Mesenchymal stem cell (in vitro differentiated cells and primary cell): ENCODE measurements at regions not wholly inside any gene's neighbourhood (a gene's known extent, or its start where the extent isn't known, plus 50 kb on each side); places are given as distances from the start of the nearest gene placed in this dataset.

Experiments used
- DNase-seq: peaks from one replicate; pipeline ENCODE4 v3.0.0-alpha.2; 2013
- H2AFZ ChIP-seq: one replicate; pipeline ENCODE4 v1.6.1; 2013; ENCODE audit warnings: low read depth, mild to moderate bottlenecking, control low read depth, inconsistent platforms, low read length, moderate library complexity
- H2AK5ac ChIP-seq: 2 replicates; pipeline ENCODE4 v1.6.1; 2013; ENCODE audit warnings: low read length, moderate library complexity, mild to moderate bottlenecking, inconsistent platforms; ENCODE audit not compliant: severe bottlenecking
- H2BK120ac ChIP-seq: one replicate; pipeline ENCODE4 v1.6.1; 2013; ENCODE audit warnings: low read depth, mild to moderate bottlenecking, inconsistent platforms, low read length, moderate library complexity
- H2BK12ac ChIP-seq, 2 experiments: one replicate each; pipeline ENCODE4 v1.6.1; 2013; ENCODE audit warnings: inconsistent platforms in 2 of 2, low read length in 2 of 2, mild to moderate bottlenecking in 2 of 2, moderate library complexity in 2 of 2, control low read depth in 1 of 2
- H2BK15ac ChIP-seq: one replicate; pipeline ENCODE4 v1.6.1; 2013; ENCODE audit warnings: mild to moderate bottlenecking, low read depth, inconsistent platforms; ENCODE audit not compliant: poor library complexity, severe bottlenecking
- H2BK5ac ChIP-seq: 2 replicates; pipeline ENCODE4 v1.6.1; 2013; ENCODE audit warnings: low read depth, mild to moderate bottlenecking, low read length, control low read depth, inconsistent platforms; ENCODE audit not compliant: poor library complexity, severe bottlenecking
- H3K14ac ChIP-seq, 2 experiments: one replicate each; pipeline ENCODE4 v1.6.1; 2013; ENCODE audit warnings: inconsistent platforms in 2 of 2, low read length in 2 of 2, control low read depth in 1 of 2, mild to moderate bottlenecking in 1 of 2, moderate library complexity in 1 of 2
- H3K18ac ChIP-seq, 2 experiments: one replicate each; pipeline ENCODE4 v1.6.1; 2013; ENCODE audit warnings: inconsistent platforms in 2 of 2, low read length in 2 of 2, control low read depth in 1 of 2, low read depth in 1 of 2, mild to moderate bottlenecking in 1 of 2
- H3K23ac ChIP-seq, 2 experiments: one replicate each; pipeline ENCODE4 v1.6.1; 2013; ENCODE audit warnings: inconsistent platforms in 2 of 2, low read length in 2 of 2, mild to moderate bottlenecking in 2 of 2, moderate library complexity in 2 of 2, control low read depth in 1 of 2
- H3K27ac ChIP-seq: 2 replicates; pipeline ENCODE4 v1.5.1; 2013; ENCODE audit warnings: mild to moderate bottlenecking, moderate library complexity, low read length, control low read depth, inconsistent platforms; ENCODE audit not compliant: poor library complexity, severe bottlenecking
- H3K27me3 ChIP-seq, 2 experiments: 2 replicates each; pipeline versions ENCODE4 v1.6.1 to v1.7.0; 2013; ENCODE audit warnings: low read length in 2 of 2, mild to moderate bottlenecking in 2 of 2, moderate library complexity in 2 of 2, control low read depth in 1 of 2, inconsistent platforms in 1 of 2; ENCODE audit not compliant: control insufficient read depth in 1 of 2, insufficient read depth in 1 of 2
- H3K36me3 ChIP-seq, 2 experiments: 2 replicates each; pipeline versions ENCODE4 v1.6.1 to v1.7.0; 2013; ENCODE audit warnings: low read length in 2 of 2, control low read depth in 1 of 2, inconsistent platforms in 1 of 2, low read depth in 1 of 2, mild to moderate bottlenecking in 1 of 2; ENCODE audit not compliant: insufficient read depth in 2 of 2, control insufficient read depth in 1 of 2
- H3K4ac ChIP-seq, 2 experiments: one replicate each; pipeline ENCODE4 v1.6.1; 2013; ENCODE audit warnings: inconsistent platforms in 2 of 2, low read length in 2 of 2, mild to moderate bottlenecking in 2 of 2, moderate library complexity in 2 of 2, control low read depth in 1 of 2, low read depth in 1 of 2
- H3K4me1 ChIP-seq: 2 replicates; pipeline ENCODE4 v1.6.1; 2013; ENCODE audit warnings: low read depth, low read length, control low read depth; ENCODE audit not compliant: control insufficient read depth, insufficient read depth
- H3K4me2 ChIP-seq: 2 replicates; pipeline ENCODE4 v1.6.1; 2013; ENCODE audit warnings: low read length, mild to moderate bottlenecking, inconsistent platforms; ENCODE audit not compliant: poor library complexity, severe bottlenecking
- H3K4me3 ChIP-seq, 2 experiments: 2 replicates each; pipeline versions ENCODE4 v1.5.1 to v1.7.0; 2013; ENCODE audit warnings: low read length in 2 of 2, mild to moderate bottlenecking in 2 of 2, control low read depth in 1 of 2, low read depth in 1 of 2; ENCODE audit not compliant: insufficient read depth in 1 of 2
- H3K79me1 ChIP-seq: replicated peaks from 2 replicates; pipeline ENCODE4 v1.6.1; 2013; ENCODE audit warnings: mild to moderate bottlenecking, control low read depth, low read length, inconsistent platforms; ENCODE audit not compliant: poor library complexity, severe bottlenecking
- H3K9ac ChIP-seq: 2 replicates; pipeline ENCODE4 v1.7.0; 2013; ENCODE audit warnings: mild to moderate bottlenecking, low read length, moderate library complexity
- H3K9me3 ChIP-seq: 2 replicates; pipeline ENCODE4 v1.7.0; 2013; ENCODE audit warnings: mild to moderate bottlenecking, low read length; ENCODE audit not compliant: control insufficient read depth
- H4K8ac ChIP-seq: one replicate; pipeline ENCODE4 v1.6.1; 2013; ENCODE audit warnings: inconsistent platforms, mild to moderate bottlenecking, low read length, moderate library complexity
- H4K91ac ChIP-seq: one replicate; pipeline ENCODE4 v1.6.1; 2013; ENCODE audit warnings: mild to moderate bottlenecking, low read length, inconsistent platforms
- WGBS: methylation state at CpG from one replicate; pipeline ENCODE4 v1.1.7; 2013; ENCODE audit warnings: mixed read lengths; 5-methylcytosine and 5-hydroxymethylcytosine counted together

DNA sequence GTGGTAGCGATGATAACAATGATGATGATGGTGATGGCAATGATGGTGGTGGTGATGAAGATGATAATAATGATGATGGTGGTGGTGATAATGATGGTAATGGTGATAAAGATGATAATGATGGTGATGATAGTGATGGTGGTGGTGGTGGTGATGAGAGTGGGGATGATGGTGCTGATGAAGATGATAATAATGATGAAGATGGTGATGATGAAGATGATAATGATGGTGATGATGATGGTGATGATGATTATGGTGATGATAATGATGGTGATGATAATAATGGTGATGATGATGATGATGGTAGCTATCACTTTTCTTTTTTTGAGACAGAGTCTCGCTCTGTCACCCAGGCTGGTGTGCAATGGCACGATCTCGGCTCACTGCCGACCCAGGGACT is 144.5 kb upstream of the PCBD1 start:
- Histone ChIP-seq H3K14ac (no peak overlapping the region), H3K4me3 (no peak overlapping the region), H2BK12ac (no peak overlapping the region), H4K91ac (no peak overlapping the region), H3K18ac (no peak overlapping the region), H3K9me3 (no peaks in the 10 kb centered on the region), H3K36me3 (no peaks in the 10 kb centered on the region), H2AK5ac (no peak overlapping the region), H3K27me3 (peaks cover 49 to 70% of the 10 kb centered on the region in 2 experiments), H3K4me1 (peaks cover 5% of the 10 kb centered on the region), H2BK120ac (no peak overlapping the region), H3K79me1 (no peaks in the 10 kb centered on the region), H4K8ac (no peak overlapping the region), H2BK15ac (no peak overlapping the region), H3K23ac (no peak overlapping the region), H2BK5ac (no peak overlapping the region), H2AFZ (no peak overlapping the region), H3K4ac (no peak overlapping the region), H3K4me2 (no peak overlapping the region), H3K9ac (no peak overlapping the region), H3K27ac (no peak overlapping the region)
- no peak for DNase-seq
- 92% methylated on average over 5 of the region's 5 CpGs for WGBS

DNA sequence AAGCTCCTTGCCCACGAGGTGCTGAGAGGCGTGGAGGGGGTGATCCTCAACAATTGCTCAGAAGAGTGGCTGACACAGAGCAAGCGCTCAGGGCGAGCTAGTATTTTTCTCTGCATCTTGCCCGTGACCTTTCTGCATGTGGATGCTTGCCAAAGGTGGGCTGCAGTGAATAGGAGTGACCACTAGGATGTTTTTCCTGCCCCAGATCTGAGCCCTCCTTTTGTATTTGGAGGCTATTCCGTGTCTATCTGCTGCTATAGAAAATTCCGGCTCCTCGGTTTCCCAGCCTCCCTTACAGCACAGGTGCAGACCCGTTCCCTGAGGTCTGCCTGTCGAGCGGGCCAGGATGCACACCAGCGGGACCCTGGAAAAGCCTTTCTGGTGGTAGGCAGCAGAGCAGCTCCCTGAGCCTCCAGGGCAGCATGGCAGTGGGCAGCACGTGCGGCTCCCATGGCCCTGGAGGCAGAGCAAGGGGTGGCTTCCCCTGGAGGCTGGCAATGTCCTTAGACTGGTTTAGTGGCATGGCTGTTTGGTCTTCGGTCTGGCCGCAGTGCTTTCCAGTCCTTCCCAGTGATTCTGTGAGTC is 145.1 kb upstream of the PCBD1 start:
- Histone ChIP-seq H2BK12ac (no peak overlapping the region), H3K23ac (no peak overlapping the region), H3K9me3 (no peaks in the 10 kb centered on the region), H2BK15ac (no peak overlapping the region), H3K27ac (no peak overlapping the region), H3K36me3 (no peaks in the 10 kb centered on the region), H3K27me3 (peaks cover 47 to 67% of the 10 kb centered on the region in 2 experiments), H2AK5ac (no peak overlapping the region), H3K9ac (no peak overlapping the region), H2BK120ac (no peak overlapping the region), H3K4me1 (peaks cover 5% of the 10 kb centered on the region), H4K91ac (no peak overlapping the region), H3K79me1 (no peaks in the 10 kb centered on the region), H4K8ac (no peak overlapping the region), H3K14ac (no peak overlapping the region), H2AFZ (no peak overlapping the region), H3K4me3 (no peak overlapping the region), H3K4me2 (no peak overlapping the region), H3K18ac (no peak overlapping the region), H2BK5ac (no peak overlapping the region), H3K4ac (no peak overlapping the region)
- DNase-seq = no peak
- 85% methylated on average over 16 of the region's 16 CpGs for WGBS

DNA sequence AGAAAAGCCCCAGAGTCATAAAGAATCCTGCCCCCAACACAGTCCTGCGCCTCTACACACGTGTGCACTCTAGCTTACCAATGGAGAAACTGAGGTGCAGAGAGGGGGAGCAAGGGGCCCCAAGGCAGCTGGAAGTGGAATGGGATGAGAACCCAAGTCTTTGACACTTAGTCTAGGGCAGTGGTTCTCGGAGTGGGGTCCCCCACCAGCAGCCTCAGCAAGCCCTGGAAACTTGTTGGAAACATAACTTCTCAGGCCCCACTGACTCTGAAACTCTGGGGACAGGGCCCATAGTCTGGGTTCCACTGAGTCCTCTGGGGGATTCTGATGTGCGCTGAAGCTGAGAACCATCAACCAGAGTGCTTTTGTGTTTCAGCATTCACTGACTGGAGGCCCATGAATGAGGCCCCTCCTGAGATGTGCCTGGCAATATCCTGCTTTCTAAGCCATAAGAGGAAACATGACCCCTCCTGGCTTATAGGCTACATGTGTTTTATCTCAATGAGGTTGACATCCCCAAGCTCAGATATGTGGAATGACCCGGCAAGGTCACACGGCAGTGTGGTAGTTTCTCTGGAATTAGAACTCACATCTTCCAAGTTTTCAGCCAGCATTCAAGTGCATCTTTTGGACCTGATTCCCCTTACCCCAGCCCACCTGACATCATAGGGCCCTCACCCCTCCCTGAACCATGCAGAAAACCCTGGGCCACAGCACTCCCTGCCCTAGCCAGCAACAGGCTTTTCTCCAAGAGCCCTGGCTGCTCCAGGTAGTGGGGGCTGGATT is 147.3 kb upstream of the PCBD1 start:
- Histone ChIP-seq H2BK120ac (no peak overlapping the region), H3K4me3 (no peak overlapping the region), H2BK15ac (no peak overlapping the region), H3K9ac (no peak overlapping the region), H3K4me1 (peaks cover 2% of the 10 kb centered on the region), H4K91ac (no peak overlapping the region), H2AK5ac (no peak overlapping the region), H3K9me3 (no peaks in the 10 kb centered on the region), H2AFZ (no peak overlapping the region), H2BK12ac (no peak overlapping the region), H3K4me2 (no peak overlapping the region), H3K4ac (no peak overlapping the region), H3K23ac (no peak overlapping the region), H4K8ac (no peak overlapping the region), H3K18ac (no peak overlapping the region), H2BK5ac (no peak overlapping the region), H3K14ac (no peak overlapping the region), H3K27me3 (peaks cover 44 to 55% of the 10 kb centered on the region in 2 experiments), H3K27ac (no peak overlapping the region), H3K79me1 (no peaks in the 10 kb centered on the region), H3K36me3 (no peaks in the 10 kb centered on the region)
- DNase-seq = peak; percentile 24
- WGBS = 52% methylated on average over 6 of the region's 6 CpGs

DNA sequence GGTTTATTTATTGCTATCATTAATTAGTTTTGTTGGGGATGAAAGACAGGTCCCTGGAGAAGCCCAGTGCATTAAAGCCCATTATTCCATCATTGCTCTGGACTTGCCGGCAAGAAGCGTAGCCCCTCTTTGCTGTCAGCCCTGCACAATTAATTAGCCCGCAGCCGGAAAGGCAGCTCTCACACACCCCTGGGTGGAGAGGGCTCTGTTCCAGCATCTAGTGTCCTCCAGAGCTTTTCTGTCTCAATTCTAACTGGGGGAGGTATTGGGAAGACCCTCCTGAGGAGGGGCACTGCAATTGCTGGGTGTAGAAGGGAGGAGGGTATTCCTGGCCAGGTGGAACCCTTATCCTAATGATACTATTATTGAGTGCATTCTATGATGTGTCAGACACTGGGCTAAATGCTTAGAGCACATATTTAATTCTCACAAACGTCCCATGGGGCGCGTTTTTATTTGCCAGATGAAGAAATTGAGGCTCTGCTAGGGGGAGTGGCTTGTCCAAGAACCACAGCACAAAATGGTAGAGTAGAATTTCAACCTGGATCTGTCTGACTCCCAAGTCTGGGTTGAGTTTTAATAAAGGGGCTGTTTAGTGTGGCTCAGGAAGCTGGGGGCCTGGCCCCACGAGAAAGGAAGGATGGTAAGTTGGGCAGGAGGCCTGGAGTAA is 148.1 kb upstream of the PCBD1 start:
- no peak overlapping the region for H2BK12ac ChIP-seq
- no peak overlapping the region for H2BK5ac ChIP-seq
- H3K79me1 ChIP-seq = no peaks in the 10 kb centered on the region
- no peaks in the 10 kb centered on the region for H3K36me3 ChIP-seq
- H3K14ac ChIP-seq = no peak overlapping the region
- H2AK5ac ChIP-seq = no peak overlapping the region
- H2BK15ac ChIP-seq = no peak overlapping the region
- 73% methylated on average over 8 of the region's 8 CpGs for WGBS
- H3K18ac ChIP-seq = no peak overlapping the region
- no peak for DNase-seq
- no peak overlapping the region for H3K4ac ChIP-seq
- no peak overlapping the region for H3K4me2 ChIP-seq
- peaks cover 42 to 48% of the 10 kb centered on the region in 2 experiments for H3K27me3 ChIP-seq
- H3K9ac ChIP-seq = no peak overlapping the region
- H3K4me1 ChIP-seq = peaks cover 2% of the 10 kb centered on the region
- no peak overlapping the region for H3K27ac ChIP-seq
- H2BK120ac ChIP-seq = no peak overlapping the region
- peak overlapping the region; percentile 47 for H4K8ac ChIP-seq
- no peaks in the 10 kb centered on the region for H3K9me3 ChIP-seq
- no peak overlapping the region for H4K91ac ChIP-seq
- no peak overlapping the region for H2AFZ ChIP-seq
- H3K4me3 ChIP-seq = no peak overlapping the region
- no peak overlapping the region for H3K23ac ChIP-seq
